C4-2B (cell line): ENCODE measurements at regions not wholly inside any gene's neighbourhood (a gene's known extent, or its start where the extent isn't known, plus 50 kb on each side); places are given as distances from the start of the nearest gene placed in this dataset.
"Not testable (repeated sequence)": the region's sequence is repeated elsewhere in the genome, so short reads cannot be mapped to it uniquely, and the experiment has no call there.

Experiments
- H3K27ac ChIP-seq: fragments of 450-650 bp; 2 replicates; pipeline ENCODE4 v1.5.1; 2017
- CTCF ChIP-seq: fragments of 450-650 bp; conservative IDR thresholded peaks from 2 replicates; pipeline ENCODE4 v1.5.1; 2017; ENCODE audit warnings: mild to moderate bottlenecking
- ZFX ChIP-seq: fragments of 450-650 bp; IDR thresholded peaks from 2 replicates; pipeline ENCODE4 v1.6.1; 2017

- no peak overlapping the region for H3K27ac ChIP-seq
- no peak for TF ChIP-seq CTCF
- TF ChIP-seq ZFX, result no peak
Measured at GRCh38 chr2:173719471-173719870, 245.7 kb downstream of the SP3 start.

GRCh38 chr2:173720306-173720705, 244.9 kb downstream of the SP3 start:
- H3K27ac ChIP-seq, result no peak overlapping the region
- TF ChIP-seq ZFX (no peak), CTCF (no peak)

- TF ChIP-seq CTCF (no peak), ZFX (no peak)
- H3K27ac ChIP-seq, result no peak overlapping the region
Measured at GRCh38 chr2:173734797-173735196, 230.4 kb downstream of the SP3 start.

GRCh38 chr2:173737954-173738575, 227.1 kb downstream of the SP3 start:
- H3K27ac ChIP-seq, result not testable (repeated sequence)

GRCh38 chr2:173739006-173739405, 226.2 kb downstream of the SP3 start:
- H3K27ac ChIP-seq, result no peak overlapping the region
- TF ChIP-seq CTCF, result no peak
- TF ChIP-seq ZFX, result no peak

- TF ChIP-seq ZFX, result no peak
- no peak for TF ChIP-seq CTCF
- H3K27ac ChIP-seq, result no peak overlapping the region
Measured at GRCh38 chr2:173740639-173741038, 224.5 kb downstream of the SP3 start.

GRCh38 chr2:173741759-173742158, 223.4 kb downstream of the SP3 start:
- H3K27ac ChIP-seq, result no peak overlapping the region
- TF ChIP-seq ZFX (no peak), CTCF (no peak)

GRCh38 chr2:173747035-173747434, 218.1 kb downstream of the SP3 start:
- no peak for TF ChIP-seq CTCF
- no peak for TF ChIP-seq ZFX
- H3K27ac ChIP-seq, result no peak overlapping the region
